ENCODE measurements at regions not wholly inside any gene's neighbourhood (a gene's known extent, or its start where the extent isn't known, plus 50 kb on each side); places are given as distances from the start of the nearest gene placed in this dataset.

DNA sequence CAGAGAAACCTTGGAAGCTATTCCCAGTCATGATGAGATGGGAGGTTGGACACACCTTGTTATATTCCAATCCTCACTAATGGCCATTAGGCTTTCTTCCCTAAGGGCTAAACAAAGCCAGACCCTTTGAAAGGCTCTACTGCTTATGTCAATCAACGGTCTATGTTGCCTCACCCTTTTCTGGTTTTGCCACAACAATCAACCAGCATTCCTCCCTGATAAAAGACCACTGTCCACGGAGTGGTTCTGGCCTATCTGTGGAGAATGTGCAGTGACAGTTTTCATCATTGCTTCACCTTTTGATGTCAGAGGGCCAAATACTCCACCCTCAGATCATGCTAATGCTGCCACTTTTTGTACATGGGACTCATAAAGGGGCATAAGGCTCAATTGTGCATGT lies 913.4 kb downstream of the RPA4 start:
- DNase-seq (no peak), ATAC-seq (no peak)
- no peak overlapping the region for H3K4me3 Mint-ChIP-seq
- H3K27me3 Mint-ChIP-seq: no peaks in the 10 kb centered on the region
- no peak overlapping the region for H3K27ac Mint-ChIP-seq
- POLR2A ChIA-PET: no interaction called here
- H3K9me3 Mint-ChIP-seq: peaks cover 0 to 6% (median 0%) of the 10 kb centered on the region in 9 donors
- no peaks in the 10 kb centered on the region for H3K4me1 Mint-ChIP-seq
- no peaks in the 10 kb centered on the region for H3K36me3 Mint-ChIP-seq

DNA sequence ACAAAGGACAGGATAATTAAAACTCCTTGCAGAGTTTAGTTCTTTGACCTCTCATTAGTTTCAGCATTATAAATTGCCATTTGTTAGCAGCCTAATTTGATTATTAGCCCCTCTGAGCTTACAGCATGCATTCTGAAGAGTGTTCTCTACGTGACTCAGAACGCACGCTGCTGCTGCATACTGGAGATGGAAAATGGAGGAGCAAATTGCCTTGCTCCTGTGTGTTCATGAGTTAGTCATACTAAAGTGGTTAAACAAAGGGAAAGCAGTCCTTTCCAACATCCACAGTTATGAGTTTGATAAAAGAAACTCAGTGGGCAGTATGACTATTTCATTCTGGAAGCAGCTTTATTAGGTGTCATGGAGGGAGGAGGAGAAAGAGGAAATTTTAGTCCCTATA lies 922.5 kb downstream of the RPA4 start:
- Mint-ChIP-seq H3K9me3 (peaks cover 0 to 16% (median under 1%) of the 10 kb centered on the region in 9 donors), H3K27ac (no peak overlapping the region), H3K27me3 (peaks cover 0 to 2% (median 0%) of the 10 kb centered on the region in 5 donors), H3K4me1 (no peaks in the 10 kb centered on the region), H3K36me3 (peaks cover 0 to 5% (median 0%) of the 10 kb centered on the region in 3 donors), H3K4me3 (no peak overlapping the region)
- DNase-seq: no peak
- no peak for ATAC-seq
- POLR2A ChIA-PET: no interaction called here

DNA sequence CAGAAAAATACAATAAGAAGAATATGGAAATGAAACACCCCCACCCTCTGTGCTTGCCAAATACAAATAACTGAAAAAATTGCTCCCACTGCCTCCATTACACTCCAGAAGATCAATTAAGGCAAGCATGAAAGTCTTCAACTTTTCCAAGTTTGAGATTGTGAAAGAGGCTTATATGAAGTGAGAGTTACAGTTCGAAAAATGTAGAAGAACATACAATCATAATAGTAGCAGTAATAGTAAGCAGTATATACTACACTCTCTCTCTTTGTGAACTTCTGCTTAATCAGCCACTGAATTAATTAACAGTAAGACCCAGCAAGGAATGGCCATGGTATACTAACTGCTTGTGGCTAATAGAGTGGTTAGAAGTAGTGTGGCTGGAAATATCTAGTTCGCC lies 923.2 kb downstream of the RPA4 start:
- POLR2A ChIA-PET: no interaction called here
- no peak for ATAC-seq
- peaks cover 0 to 2% (median 0%) of the 10 kb centered on the region in 5 donors for H3K27me3 Mint-ChIP-seq

DNA sequence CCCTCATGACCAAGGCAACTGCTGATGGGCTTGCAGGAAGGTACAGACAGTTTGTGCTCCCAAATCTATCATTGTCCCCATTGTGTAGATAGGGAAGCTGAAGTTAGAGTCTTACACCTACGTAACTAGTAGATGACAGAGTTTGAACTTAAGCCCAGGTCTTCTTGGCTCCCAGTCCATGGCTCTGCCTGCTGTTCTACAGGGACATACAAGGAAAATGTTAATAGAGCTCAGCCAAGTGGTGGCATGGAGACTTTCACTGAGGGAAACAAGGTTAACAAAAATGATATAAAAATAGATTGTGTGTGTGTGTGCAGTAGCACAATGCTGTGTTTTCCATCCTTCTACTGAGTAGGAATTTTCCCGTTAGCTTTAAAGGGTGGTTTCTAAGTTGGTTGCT lies 936.5 kb downstream of the RPA4 start:
- Mint-ChIP-seq H3K36me3 (no peaks in the 10 kb centered on the region), H3K4me1 (no peaks in the 10 kb centered on the region), H3K4me3 (no peak overlapping the region), H3K9me3 (peaks cover 0 to 6% (median 0%) of the 10 kb centered on the region in 9 donors), H3K27me3 (peaks cover 0 to 11% (median 0%) of the 10 kb centered on the region in 5 donors), H3K27ac (no peak overlapping the region)
- POLR2A ChIA-PET: no interaction called here
- no peak for ATAC-seq
- DNase-seq: no peak

More for the DNA sequence above, 923.2 kb downstream of the RPA4 start:
- DNase-seq: no peak
- peaks cover 0 to 16% (median 0%) of the 10 kb centered on the region in 9 donors for H3K9me3 Mint-ChIP-seq
- no peak overlapping the region for H3K4me3 Mint-ChIP-seq
- H3K36me3 Mint-ChIP-seq: peaks cover 0 to 5% (median 0%) of the 10 kb centered on the region in 3 donors
- H3K27ac Mint-ChIP-seq: no peak overlapping the region
- no peaks in the 10 kb centered on the region for H3K4me1 Mint-ChIP-seq

DNA sequence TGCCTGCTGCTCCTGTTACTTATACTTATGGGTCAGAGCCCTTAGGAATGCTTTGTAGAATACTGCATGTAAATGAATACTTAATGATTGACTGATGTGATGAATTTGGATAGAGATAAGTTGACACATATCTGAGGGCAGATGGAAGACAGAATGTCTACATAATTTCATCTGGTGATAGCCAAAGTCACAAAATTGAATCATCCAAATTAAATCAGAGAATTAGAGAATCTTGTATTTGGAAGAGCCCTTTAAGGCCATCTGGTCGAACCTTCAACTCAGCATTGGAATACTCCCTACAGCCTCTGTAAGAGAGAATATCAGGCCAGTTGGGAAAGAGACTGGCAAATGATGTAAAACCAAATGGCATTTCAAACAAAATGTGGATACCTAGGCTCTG lies 944.8 kb downstream of the RPA4 start:
- POLR2A ChIA-PET: no interaction called here
- DNase-seq (no peak), ATAC-seq (no peak)
- H3K4me3 Mint-ChIP-seq: no peak overlapping the region
- no peak overlapping the region for H3K27ac Mint-ChIP-seq
- H3K9me3 Mint-ChIP-seq: peaks cover 0 to 9% (median 0%) of the 10 kb centered on the region in 9 donors
- no peaks in the 10 kb centered on the region for H3K4me1 Mint-ChIP-seq
- peaks cover 0 to 13% (median 1%) of the 10 kb centered on the region in 5 donors for H3K27me3 Mint-ChIP-seq
- no peaks in the 10 kb centered on the region for H3K36me3 Mint-ChIP-seq

DNA sequence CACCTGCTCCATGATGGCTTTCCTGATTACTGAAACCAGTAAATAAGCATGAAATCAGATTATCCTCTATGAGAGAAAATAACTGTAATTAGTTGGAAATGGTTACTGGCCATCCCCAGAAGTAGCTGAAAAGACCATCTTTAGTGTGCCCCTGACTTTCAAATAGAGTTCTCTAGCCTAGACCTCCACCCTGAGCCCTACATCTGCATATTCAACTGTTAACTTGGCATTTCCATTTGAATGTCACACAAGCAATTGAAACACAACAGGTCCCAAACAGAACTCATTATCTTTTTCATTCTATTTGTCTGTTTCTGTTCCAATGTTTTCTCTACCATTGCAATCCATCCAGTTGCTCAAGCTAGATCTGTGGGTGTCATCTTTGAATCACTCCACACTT lies 952.3 kb downstream of the RPA4 start:
- ATAC-seq: no peak
- Mint-ChIP-seq H3K27me3 (peaks cover 0 to 10% (median 0%) of the 10 kb centered on the region in 5 donors), H3K9me3 (no peaks in the 10 kb centered on the region), H3K4me3 (no peak overlapping the region), H3K36me3 (no peaks in the 10 kb centered on the region), H3K4me1 (no peaks in the 10 kb centered on the region), H3K27ac (no peak overlapping the region)
- POLR2A ChIA-PET: no interaction called here
- no peak for DNase-seq

DNA sequence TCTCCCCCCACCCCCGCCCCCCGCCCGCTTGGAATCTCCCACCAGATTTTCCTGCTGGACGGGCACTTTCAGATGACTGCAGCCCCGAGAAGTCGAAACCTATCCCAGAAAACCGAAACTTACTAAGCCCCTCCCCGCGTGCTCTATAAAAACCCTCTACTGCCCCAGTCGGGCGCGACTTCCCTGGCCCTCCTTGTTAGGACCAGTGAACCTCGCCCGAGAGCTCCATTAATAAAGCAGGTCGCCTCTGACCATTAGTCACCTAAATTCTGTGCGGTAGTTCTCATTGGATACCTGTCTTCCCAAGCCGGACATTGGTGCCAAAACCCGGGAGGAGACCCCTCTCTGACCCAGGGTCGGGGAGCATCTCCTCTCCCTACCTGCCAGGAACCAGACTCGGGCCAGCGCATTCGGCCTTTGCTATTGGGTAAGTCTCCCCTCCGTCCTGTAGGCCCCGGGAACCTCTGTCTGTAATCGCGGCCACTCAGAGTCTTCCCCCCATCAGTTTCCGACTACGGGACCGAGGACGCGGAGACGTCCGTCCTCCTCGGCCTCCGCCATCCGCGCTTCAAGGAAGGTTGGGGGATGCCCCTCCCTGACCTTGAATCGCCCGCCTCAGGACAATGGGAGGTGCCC lies 958.0 kb downstream of the RPA4 start:
- POLR2A ChIA-PET: no interaction called here
- Mint-ChIP-seq H3K36me3 (no peaks in the 10 kb centered on the region), H3K4me1 (peaks cover 0 to 3% (median 0%) of the 10 kb centered on the region in 4 donors), H3K4me3 (no peak overlapping the region), H3K27me3 (peaks cover 0 to 3% (median 0%) of the 10 kb centered on the region in 5 donors), H3K27ac (peak overlapping the region in 1 of 10 donors; percentile 9), H3K9me3 (peaks cover 0 to 28% (median 7%) of the 10 kb centered on the region in 9 donors)
- DNase-seq (no peak), ATAC-seq (no peak)

DNA sequence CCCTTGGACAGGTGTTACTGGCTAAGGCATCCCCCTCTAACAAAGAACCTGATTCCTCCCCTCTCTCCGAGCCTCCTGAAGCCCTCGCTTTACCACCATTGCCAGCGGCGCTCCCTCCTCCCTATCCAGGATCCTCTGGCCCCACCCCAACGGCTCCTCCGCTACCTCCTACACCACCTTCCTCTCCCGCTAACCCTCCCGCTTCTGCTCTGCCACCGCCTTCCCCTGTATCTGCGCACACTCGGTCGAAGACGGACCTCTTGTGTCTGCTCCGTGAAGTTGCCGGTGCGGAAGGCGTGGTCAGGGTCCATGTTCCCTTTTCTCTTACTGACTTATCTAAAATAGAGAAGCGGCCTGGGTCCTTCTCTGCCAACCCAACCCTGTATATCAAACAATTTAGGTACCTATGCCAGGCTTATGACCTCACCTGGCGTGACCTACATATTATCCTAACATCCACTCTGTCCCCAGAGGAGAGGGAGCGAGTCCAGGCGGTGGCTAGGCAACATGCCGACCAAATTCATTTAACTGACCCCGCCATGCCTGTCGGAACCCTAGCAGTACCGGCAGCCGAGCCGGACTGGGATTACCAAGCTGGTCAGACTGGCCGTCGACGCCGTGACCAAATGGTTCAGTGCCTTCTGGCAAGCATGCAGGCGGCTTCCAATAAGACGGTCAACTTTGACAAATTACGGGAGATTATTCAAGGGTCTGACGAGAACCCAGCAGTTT lies 958.9 kb downstream of the RPA4 start:
- no peak for DNase-seq
- Mint-ChIP-seq H3K36me3 (no peaks in the 10 kb centered on the region), H3K27ac (no peak overlapping the region), H3K4me3 (no peak overlapping the region), H3K9me3 (peaks cover 0 to 29% (median 7%) of the 10 kb centered on the region in 9 donors), H3K27me3 (peaks cover 0 to 3% (median 0%) of the 10 kb centered on the region in 5 donors), H3K4me1 (peaks cover 0 to 3% (median 0%) of the 10 kb centered on the region in 4 donors)
- no peak for ATAC-seq
- POLR2A ChIA-PET: no interaction called here

DNA sequence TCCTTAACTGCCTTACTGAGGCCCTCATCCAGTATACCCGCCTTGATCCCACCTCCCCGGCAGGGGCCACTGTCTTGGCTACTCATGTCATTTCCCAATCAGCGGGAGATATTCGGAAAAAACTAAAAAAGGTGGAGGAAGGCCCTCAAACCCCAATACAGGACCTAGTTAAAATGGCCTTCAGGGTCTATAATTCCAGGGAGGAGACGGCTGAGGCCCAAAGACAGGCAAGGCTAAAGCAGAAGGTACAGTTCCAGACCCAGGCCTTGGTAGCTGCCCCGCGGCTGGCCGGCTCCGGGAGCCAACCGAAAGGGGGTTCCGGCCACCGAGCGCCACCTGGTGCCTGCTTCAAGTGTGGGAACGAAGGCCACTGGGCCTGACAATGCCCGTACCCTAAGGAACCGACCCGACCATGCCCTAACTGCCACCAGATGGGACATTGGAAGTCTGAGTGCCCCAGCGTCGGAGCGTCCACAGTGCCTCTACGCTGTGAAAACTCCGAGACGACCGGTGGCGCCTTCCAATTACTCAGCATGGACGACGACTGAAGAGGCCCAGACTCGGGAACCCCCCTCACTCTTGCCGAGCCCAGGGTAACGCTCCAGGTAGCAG lies 959.6 kb downstream of the RPA4 start:
- Mint-ChIP-seq H3K4me3 (no peak overlapping the region), H3K36me3 (no peaks in the 10 kb centered on the region), H3K4me1 (peaks cover 0 to 3% (median 0%) of the 10 kb centered on the region in 4 donors), H3K9me3 (peaks cover 0 to 36% (median 10%) of the 10 kb centered on the region in 9 donors), H3K27ac (no peak overlapping the region), H3K27me3 (no peaks in the 10 kb centered on the region)
- POLR2A ChIA-PET: no interaction called here
- ATAC-seq (no peak), DNase-seq (no peak)

DNA sequence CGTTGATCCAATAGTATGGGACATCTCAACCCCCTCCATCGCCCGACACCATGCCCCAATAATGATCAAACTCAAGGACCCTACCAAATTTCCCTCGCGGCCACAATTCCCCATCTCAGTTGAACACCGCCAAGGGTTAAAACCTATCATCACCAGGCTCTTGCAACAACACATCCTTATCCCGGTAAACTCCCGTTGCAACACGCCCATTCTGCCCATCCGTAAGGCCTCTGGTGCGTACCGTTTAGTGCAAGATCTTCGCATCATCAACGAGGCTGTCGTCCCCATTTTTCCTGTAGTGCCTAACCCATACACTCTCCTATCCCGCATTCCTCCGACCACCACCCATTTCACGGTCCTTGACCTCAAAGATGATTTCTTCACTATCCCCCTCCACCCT lies 960.5 kb downstream of the RPA4 start:
- H3K27ac Mint-ChIP-seq: no peak overlapping the region

DNA sequence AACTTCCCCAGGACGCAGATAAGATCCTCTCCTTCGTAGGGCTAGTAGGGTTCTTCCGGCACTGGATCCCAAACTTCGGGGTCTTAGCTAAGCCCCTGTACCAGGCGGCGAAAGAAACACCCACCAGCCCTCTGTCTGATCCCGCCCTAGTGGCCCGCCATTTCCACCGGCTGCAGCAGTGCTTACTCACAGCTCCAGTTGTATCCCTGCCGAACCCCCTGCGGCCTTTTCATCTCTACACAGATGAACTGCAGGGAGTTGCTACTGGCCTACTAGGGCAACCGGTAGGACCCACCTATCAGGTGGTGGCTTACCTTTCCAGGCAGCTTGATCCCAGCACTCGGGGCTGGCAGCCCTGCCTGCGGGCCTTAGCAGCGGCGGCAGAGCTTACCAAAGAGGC lies 961.2 kb downstream of the RPA4 start:
- DNase-seq (no peak), ATAC-seq (no peak)
- POLR2A ChIA-PET: no interaction called here
- H3K27me3 Mint-ChIP-seq: no peaks in the 10 kb centered on the region
- H3K4me1 Mint-ChIP-seq: peaks cover 0 to 3% (median 0%) of the 10 kb centered on the region in 4 donors
- H3K9me3 Mint-ChIP-seq: peaks cover 0 to 44% (median 12%) of the 10 kb centered on the region in 9 donors
- H3K4me3 Mint-ChIP-seq: no peak overlapping the region
- no peak overlapping the region for H3K27ac Mint-ChIP-seq
- no peaks in the 10 kb centered on the region for H3K36me3 Mint-ChIP-seq

More for the DNA sequence above, 960.5 kb downstream of the RPA4 start:
- no peak overlapping the region for H3K4me3 Mint-ChIP-seq
- DNase-seq: no peak
- peaks cover 0 to 44% (median 12%) of the 10 kb centered on the region in 9 donors for H3K9me3 Mint-ChIP-seq
- H3K27me3 Mint-ChIP-seq: no peaks in the 10 kb centered on the region
- H3K4me1 Mint-ChIP-seq: peaks cover 0 to 3% (median 0%) of the 10 kb centered on the region in 4 donors
- H3K36me3 Mint-ChIP-seq: no peaks in the 10 kb centered on the region
- no peak for ATAC-seq
- POLR2A ChIA-PET: no interaction called here

DNA sequence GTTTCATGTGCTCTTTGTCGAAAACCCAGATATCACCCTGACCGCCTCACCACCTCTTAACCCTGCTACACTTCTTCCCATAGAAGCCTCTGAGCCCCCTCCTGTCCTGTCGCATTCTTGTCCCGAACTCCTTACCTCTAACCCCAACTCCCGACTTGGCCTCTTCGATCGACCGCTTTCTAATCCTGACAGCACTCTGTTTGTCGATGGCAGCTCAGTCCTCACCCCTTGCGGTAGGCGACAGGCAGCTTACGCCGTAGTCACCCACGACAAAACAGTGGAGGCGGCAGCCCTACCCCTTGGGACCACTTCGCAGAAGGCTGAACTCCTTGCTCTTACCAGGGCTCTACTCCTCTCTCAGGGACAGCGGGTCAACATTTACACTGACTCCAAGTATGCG lies 961.7 kb downstream of the RPA4 start:
- H3K27me3 Mint-ChIP-seq: no peaks in the 10 kb centered on the region
- H3K4me1 Mint-ChIP-seq: peaks cover 0 to 3% (median 0%) of the 10 kb centered on the region in 4 donors
- POLR2A ChIA-PET: no interaction called here
- no peak for ATAC-seq
- H3K9me3 Mint-ChIP-seq: peaks cover 0 to 44% (median 12%) of the 10 kb centered on the region in 9 donors
- no peak overlapping the region for H3K27ac Mint-ChIP-seq
- H3K4me3 Mint-ChIP-seq: no peak overlapping the region
- no peaks in the 10 kb centered on the region for H3K36me3 Mint-ChIP-seq
- no peak for DNase-seq

DNA sequence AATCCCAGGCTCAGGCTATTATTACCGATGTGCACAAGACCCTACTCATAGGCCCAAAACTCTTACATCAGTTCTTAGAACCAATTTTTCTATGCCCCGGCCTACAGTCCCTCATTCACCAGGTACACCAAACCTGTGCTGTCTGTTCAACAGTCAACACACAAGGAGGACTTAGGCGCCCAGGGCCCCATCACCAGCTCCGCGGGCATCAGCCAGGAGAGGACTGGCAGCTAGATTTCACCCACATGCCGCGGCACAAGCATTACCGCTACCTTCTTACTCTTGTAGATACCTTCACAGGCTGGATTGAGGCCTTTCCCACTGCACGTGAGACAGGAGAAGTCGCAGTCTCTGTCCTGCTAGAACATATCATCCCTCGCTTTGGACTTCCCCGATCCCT lies 962.5 kb downstream of the RPA4 start:
- Mint-ChIP-seq H3K4me3 (no peak overlapping the region), H3K27me3 (no peaks in the 10 kb centered on the region), H3K9me3 (peaks cover 0 to 44% (median 12%) of the 10 kb centered on the region in 9 donors), H3K36me3 (no peaks in the 10 kb centered on the region), H3K4me1 (peaks cover 0 to 3% (median 0%) of the 10 kb centered on the region in 4 donors), H3K27ac (no peak overlapping the region)
- DNase-seq (no peak), ATAC-seq (no peak)
- POLR2A ChIA-PET: no interaction called here

Data from naive thymus-derived CD8-positive, alpha-beta T cell (primary cell).